B cell (primary cell): ENCODE measurements at regions not wholly inside any gene's neighbourhood (a gene's known extent, or its start where the extent isn't known, plus 50 kb on each side); places are given as distances from the start of the nearest gene placed in this dataset.

ENCODE experiments used
- EZH2 ChIP-seq: IDR thresholded peaks from 2 replicates; pipeline ENCODE4 v1.6.1; 2012; ENCODE audit warnings: borderline replicate concordance, low read depth, mild to moderate bottlenecking, moderate library complexity, low read length; ENCODE audit not compliant: insufficient read depth, poor library complexity, severe bottlenecking
- TF ChIP-seq, protein P1 (sequence below): fragments of 200-600 bp; IDR thresholded peaks from one replicate; pipeline ENCODE4 v1.8.0; 2022; ENCODE audit warnings: antibody characterized with exemption, mild to moderate bottlenecking

GRCh38 chr1:80083892-80084291 is 1077.4 kb upstream of the ADGRL4 start:
- TF ChIP-seq, protein P1, sequence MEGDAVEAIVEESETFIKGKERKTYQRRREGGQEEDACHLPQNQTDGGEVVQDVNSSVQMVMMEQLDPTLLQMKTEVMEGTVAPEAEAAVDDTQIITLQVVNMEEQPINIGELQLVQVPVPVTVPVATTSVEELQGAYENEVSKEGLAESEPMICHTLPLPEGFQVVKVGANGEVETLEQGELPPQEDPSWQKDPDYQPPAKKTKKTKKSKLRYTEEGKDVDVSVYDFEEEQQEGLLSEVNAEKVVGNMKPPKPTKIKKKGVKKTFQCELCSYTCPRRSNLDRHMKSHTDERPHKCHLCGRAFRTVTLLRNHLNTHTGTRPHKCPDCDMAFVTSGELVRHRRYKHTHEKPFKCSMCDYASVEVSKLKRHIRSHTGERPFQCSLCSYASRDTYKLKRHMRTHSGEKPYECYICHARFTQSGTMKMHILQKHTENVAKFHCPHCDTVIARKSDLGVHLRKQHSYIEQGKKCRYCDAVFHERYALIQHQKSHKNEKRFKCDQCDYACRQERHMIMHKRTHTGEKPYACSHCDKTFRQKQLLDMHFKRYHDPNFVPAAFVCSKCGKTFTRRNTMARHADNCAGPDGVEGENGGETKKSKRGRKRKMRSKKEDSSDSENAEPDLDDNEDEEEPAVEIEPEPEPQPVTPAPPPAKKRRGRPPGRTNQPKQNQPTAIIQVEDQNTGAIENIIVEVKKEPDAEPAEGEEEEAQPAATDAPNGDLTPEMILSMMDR, result no peak
- TF ChIP-seq EZH2, result no peak
